GM19351 (cell line): ENCODE measurements at regions not wholly inside any gene's neighbourhood (a gene's known extent, or its start where the extent isn't known, plus 50 kb on each side); places are given as distances from the start of the nearest gene placed in this dataset.
A peak's percentile ranks its signal among the peaks of the same experiment; 100 is the strongest.
"Not testable (repeated sequence)": the region's sequence is repeated elsewhere in the genome, so short reads cannot be mapped to it uniquely, and the experiment has no call there.

Source experiments
- ATAC-seq: cut with Tn5 transposase; IDR thresholded peaks from one replicate; pipeline ENCODE4 v1.9.1; 2021; ENCODE audit warnings: mild to moderate bottlenecking, moderate library complexity; ENCODE audit not compliant: unreplicated experiment

GRCh38 chr4:101670897-101671296, 119.6 kb upstream of the BANK1 start:
- no peak for ATAC-seq

GRCh38 chr4:101670370-101670769, 120.2 kb upstream of the BANK1 start:
- no peak for ATAC-seq

GRCh38 chr4:101669832-101670188, 120.7 kb upstream of the BANK1 start:
- ATAC-seq = no peak

GRCh38 chr4:101669138-101669831, 121.2 kb upstream of the BANK1 start:
- no peak for ATAC-seq

DNA sequence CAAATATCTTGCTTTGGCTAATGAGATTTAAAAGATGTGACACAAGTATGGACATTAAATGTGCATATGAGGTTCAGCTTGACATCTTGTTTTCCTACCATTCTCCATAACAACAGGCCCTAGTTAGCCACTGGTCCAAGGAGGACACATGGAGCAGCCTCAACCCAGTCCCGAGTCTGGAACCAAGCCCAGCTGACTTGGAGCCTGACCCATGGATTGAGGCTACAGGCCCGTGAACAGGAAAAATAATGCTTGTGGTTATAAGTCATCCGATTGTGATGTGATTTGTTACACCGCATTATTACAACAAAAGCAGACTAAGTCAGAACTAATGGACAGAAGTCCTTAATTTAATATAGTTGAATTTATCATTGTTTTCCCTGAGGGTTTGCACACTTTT, 123.2 kb upstream of the BANK1 start:
- ATAC-seq = no peak

GRCh38 chr4:101660607-101661006, 129.9 kb upstream of the BANK1 start:
- ATAC-seq = no peak

DNA sequence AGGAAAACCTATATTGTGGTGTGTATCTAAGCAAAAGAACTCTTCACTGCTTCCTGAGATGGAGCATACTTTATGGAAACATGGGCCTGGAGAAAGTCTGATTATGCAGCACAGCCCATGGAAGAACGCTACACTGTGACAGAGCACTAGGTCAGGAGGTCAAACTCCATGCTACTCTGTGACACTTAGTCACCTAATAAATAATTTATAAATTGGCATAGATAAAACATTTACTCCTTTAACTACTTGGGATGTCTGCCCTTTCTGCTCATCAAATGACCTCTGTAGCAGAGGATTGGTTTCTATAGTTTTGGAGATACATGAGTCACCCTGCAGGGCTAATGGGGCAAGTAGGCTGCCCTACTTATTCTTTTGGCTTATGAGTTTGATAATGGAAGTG, 134.7 kb upstream of the BANK1 start:
- ATAC-seq = no peak

DNA sequence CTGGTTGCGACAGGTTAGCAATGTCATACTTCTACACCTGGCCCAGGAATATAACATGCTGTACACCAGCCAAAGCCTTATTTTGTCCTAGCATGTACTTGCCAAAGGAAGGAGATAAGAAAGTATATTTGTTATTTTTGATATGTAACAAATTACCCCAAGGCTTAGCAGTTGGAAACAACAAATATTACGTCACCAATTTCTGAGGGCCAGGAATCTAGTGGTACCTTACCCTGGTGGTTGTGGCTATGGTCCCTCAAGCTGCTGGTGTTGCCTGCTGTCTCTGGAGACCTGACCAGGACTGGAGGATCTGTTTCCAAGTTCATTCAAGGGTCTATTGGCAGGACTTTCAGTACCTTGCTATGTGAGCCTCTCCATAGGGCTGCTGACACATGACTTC, 135.5 kb upstream of the BANK1 start:
- no peak for ATAC-seq

DNA sequence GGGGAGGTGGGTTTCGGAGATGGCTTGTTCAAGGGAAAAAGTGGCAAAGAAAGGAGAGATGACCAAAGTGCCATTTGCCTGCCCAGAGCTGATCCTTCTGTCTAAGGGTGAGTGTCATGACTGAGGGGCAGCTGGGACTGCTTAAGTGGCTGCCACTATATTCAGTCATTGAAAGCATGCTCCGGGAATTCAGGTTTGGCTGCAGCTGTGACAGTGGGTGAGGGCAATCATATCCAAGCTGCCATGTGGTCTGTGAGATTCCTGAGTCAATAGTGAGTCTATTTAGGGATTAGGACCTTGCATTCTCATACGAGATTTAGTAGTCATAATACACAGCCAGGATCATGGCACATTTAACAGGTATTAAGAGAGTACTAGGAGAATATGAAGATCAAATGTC, 138.8 kb upstream of the BANK1 start:
- ATAC-seq = no peak

DNA sequence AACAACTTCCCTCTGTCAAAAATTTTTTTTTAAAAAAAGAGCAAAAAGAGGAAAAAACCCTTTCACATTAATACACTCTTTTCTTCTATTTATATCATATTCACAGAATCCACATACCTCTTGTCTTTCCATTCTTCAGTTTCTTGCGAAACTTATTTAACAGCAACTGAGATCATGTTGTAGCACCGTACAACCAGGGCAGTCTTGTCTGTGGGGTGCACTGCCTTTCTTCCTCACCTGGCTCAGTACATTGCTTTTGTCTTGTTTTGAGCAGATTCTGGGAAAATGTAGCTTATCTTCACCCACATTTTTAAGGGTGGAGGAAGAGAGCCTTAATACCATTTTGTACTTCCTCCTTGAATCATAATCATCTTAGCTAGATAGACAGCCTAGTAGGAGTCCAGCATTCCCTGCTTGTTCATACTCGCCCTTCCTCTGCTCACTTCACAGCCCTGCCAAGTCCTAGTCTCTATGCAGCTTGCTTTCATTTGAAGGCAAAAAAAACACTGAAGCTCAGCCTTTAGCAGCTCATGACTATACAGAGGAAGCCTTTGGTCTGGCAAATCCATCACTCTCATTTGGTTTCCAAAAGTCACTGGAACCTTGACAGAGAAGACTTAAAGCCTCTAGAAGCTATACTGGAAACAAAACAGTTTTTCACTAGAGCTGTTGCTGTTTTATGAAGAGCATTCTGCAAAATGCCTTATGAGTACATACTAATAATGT, 140.6 kb upstream of the BANK1 start:
- ATAC-seq = no peak

- no peak for ATAC-seq
Measured at GRCh38 chr4:101647710-101648034, 142.9 kb upstream of the BANK1 start.

DNA sequence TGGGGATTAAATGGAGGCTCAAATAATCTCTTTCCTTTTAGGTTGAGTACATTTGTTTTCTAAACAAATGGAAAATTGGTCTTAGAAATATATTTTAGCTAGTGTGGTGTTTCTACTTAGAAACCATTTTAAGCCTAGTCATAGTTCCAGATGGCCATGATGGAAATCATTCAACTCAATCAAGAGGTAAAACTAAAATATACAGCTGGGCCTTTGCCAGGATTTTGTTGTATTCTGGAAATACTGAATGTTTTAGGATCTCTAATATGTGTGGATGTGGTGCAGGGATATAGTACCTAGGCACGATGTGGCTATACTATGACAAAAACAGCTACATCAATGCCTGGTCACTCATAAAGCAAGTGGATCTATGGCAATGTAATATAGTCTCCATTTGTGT, 146.0 kb upstream of the BANK1 start:
- no peak for ATAC-seq

- peak; percentile 45 for ATAC-seq
Measured at GRCh38 chr4:101643186-101643837, 147.2 kb upstream of the BANK1 start.

DNA sequence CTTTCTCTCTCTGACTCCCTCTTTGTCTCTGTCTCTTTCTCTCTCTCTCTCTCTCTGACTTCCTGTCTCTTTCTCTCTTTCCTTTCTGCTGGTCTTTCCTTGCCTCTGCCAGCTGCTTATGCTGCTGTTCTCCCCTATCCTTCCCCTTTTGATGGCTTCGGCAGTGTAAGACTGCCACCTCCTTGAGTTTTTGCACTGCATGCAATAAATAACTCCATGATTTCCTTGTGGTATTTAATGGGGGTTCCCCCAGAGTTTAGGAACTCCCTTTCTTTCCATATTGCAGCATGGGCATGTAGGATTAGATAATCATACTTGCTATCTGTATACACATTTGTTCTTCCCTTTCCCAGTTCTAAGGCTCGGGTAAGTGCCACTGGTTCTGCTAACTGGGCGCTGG, 157.8 kb upstream of the BANK1 start:
- ATAC-seq = not testable (repeated sequence)

- ATAC-seq = no peak
Measured at GRCh38 chr4:101630319-101630986, 160.1 kb upstream of the BANK1 start.

DNA sequence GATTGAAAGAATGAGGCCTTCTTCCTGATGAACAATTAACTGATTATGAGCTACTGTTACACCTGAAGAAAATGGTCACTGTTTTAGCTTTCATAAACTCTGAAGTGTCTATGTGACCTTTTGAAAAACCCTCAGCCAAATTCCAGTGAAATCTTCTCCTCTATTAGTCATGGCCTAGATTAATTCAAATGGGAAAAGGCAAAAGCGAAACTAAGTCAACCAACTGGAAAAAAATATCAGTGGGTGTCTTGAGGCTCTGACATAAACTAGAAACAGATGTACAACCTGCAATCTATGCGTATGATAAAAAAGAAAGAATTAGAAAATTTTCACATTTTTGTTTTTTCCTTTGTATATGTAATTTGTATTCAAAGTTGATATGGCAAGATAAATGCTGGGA, 169.4 kb upstream of the BANK1 start:
- no peak for ATAC-seq

GRCh38 chr4:101615652-101616051, 174.9 kb upstream of the BANK1 start:
- ATAC-seq = no peak

DNA sequence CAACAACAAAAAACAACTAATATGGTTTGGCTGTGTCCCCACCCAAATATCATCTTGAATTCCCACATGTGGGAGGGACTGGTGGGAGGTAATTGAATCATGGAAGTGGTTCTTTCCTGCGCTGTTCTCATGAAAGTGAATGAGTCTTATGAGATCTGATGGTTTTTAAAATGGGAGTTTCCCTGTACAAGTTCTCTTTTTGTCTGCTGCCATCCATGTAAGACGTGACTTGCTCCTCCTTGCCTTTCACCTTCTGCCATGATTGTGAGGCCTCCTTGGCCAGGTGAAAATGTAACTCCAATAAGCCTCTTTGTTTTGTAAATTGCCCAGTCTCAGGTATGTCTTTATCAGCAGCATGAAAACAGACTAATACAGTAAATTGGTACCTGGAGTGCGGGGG, 183.5 kb upstream of the BANK1 start:
- not testable (repeated sequence) for ATAC-seq

GRCh38 chr4:101604976-101605375, 185.6 kb upstream of the BANK1 start:
- ATAC-seq = no peak

DNA sequence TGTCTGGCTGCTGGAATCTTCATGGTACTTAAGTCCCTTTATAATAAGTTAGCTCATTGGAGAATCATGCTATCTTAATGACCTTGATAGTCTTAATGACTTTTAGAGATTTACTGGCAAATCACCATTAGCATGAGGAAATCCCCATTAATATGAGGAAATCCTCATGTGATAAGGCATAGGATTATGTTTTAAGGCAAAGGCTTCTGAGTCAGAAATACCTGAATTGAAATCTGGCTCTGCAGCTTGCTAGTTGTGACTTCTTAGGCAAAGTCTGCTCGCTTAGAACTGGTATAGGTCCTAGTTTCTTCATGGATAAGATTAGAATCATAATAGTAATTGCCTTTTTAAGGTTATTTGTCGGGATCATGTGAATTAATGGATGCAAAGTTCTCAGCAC, 190.2 kb upstream of the BANK1 start:
- no peak for ATAC-seq

DNA sequence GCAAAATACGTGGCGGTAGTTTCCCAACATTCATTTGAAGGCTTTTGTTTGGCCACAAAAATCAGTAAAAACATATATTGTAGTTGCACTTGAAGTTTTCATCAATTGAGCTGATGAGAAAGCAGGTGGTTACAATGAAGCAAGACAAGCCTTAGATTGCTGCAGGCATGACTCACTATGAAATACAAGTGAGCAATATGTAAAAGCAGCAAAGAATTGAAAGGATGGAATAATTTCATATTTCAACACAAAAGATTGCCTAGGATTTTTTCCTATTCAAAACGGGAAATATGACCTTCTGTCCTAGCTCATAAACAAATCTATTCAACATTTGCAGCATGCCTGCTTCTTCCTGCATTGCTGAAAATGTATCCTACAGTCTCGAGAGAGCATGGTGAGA, 190.9 kb upstream of the BANK1 start:
- ATAC-seq = no peak
